IMR-90 (cell line): ENCODE measurements at regions not wholly inside any gene's neighbourhood (a gene's known extent, or its start where the extent isn't known, plus 50 kb on each side); places are given as distances from the start of the nearest gene placed in this dataset.

Source experiments
- ATAC-seq: fragments of 200-7000 bp; cut with Tn5 transposase; 2 replicates; pipeline ENCODE4 v1.9.1; 2020; ENCODE audit warnings: low read depth, mild to moderate bottlenecking, moderate library complexity
- BruUV-seq: library from RNA; stranded (reverse); fragments of 400-500 nt; replicated peaks from 2 replicates; lab custom pipeline; 2021; lab: Mats Ljungman, UMichigan
- CTCF ChIA-PET: fragments of 300-600 bp; formaldehyde crosslinking; extraction: SDS; loops from one replicate; lab custom pipeline; 2021; ENCODE audit warnings: antibody characterized with exemption; lab: Yijun Ruan, JAX
- POLR2A ChIA-PET: fragments of 300-600 bp; sonication (Branson Sonifier 250); formaldehyde crosslinking; loops from one replicate; lab custom pipeline; 2022; ENCODE audit warnings: antibody characterized with exemption; ENCODE audit not compliant: unreplicated experiment; lab: Charles Lee
- DNase-seq: peaks from one replicate; pipeline ENCODE4 v3.0.0; 2013
- H2AFZ ChIP-seq: replicated peaks from 2 replicates; pipeline ENCODE3; 2013; ENCODE audit warnings: low read length, mild to moderate bottlenecking; ENCODE audit not compliant: poor library complexity
- H2AK5ac ChIP-seq: 2 replicates; pipeline ENCODE4 v1.6.1; 2013; ENCODE audit warnings: low read depth, low read length, inconsistent platforms
- H2AK9ac ChIP-seq: replicated peaks from 2 replicates; pipeline ENCODE3; 2013; ENCODE audit warnings: mild to moderate bottlenecking, low read depth, low read length, moderate library complexity; ENCODE audit not compliant: poor library complexity
- H2BK120ac ChIP-seq: 2 replicates; pipeline ENCODE4 v1.6.1; 2013; ENCODE audit warnings: low read depth, low read length, inconsistent platforms
- H2BK15ac ChIP-seq: 3 replicates; pipeline ENCODE4 v1.6.1; 2013; ENCODE audit warnings: low read depth, low read length, inconsistent platforms
- H2BK20ac ChIP-seq: 2 replicates; pipeline ENCODE4 v1.6.1; 2013; ENCODE audit warnings: low read depth, mild to moderate bottlenecking, inconsistent platforms, low read length, moderate library complexity
- H2BK5ac ChIP-seq: 2 replicates; pipeline ENCODE4 v1.6.1; 2013; ENCODE audit warnings: mild to moderate bottlenecking, low read depth, low read length, inconsistent platforms; ENCODE audit not compliant: poor library complexity, severe bottlenecking
- H3K14ac ChIP-seq: replicated peaks from 2 replicates; pipeline ENCODE4 v1.6.1; 2013; ENCODE audit warnings: low read depth, low read length, inconsistent platforms
- H3K18ac ChIP-seq: 2 replicates; pipeline ENCODE4 v1.6.1; 2013; ENCODE audit warnings: low read depth, low read length, control low read depth
- H3K23ac ChIP-seq: 2 replicates; pipeline ENCODE4 v1.6.1; 2013; ENCODE audit warnings: low read depth, low read length, inconsistent platforms
- H3K27ac ChIP-seq: 2 replicates; pipeline ENCODE4 v1.5.1; 2013; ENCODE audit warnings: mild to moderate bottlenecking, control low read depth, low read length; ENCODE audit not compliant: insufficient read depth
- H3K27me3 ChIP-seq: 2 replicates; pipeline ENCODE4 v1.6.1; 2013; ENCODE audit warnings: low read length; ENCODE audit not compliant: control insufficient read depth, insufficient read depth
- H3K36me3 ChIP-seq: 2 replicates; pipeline ENCODE4 v1.6.1; 2013; ENCODE audit warnings: low read length, mixed read lengths; ENCODE audit not compliant: control insufficient read depth, insufficient read depth
- H3K4ac ChIP-seq: 2 replicates; pipeline ENCODE4 v1.6.1; 2013; ENCODE audit warnings: low read depth, low read length, inconsistent platforms
- H3K4me1 ChIP-seq: 2 replicates; pipeline ENCODE4 v1.6.1; 2013; ENCODE audit warnings: low read length, mixed read lengths; ENCODE audit not compliant: control insufficient read depth, insufficient read depth
- H3K4me2 ChIP-seq: 2 replicates; pipeline ENCODE4 v1.6.1; 2013; ENCODE audit warnings: low read depth, mild to moderate bottlenecking, control low read depth, low read length, moderate library complexity
- H3K4me3 ChIP-seq: 2 replicates; pipeline ENCODE4 v1.5.1; 2013; ENCODE audit warnings: low read depth, mild to moderate bottlenecking, control low read depth, low read length, moderate library complexity; ENCODE audit not compliant: insufficient read depth
- H3K56ac ChIP-seq: 2 replicates; pipeline ENCODE4 v1.6.1; 2013; ENCODE audit warnings: low read length, inconsistent platforms; ENCODE audit not compliant: insufficient read depth; ENCODE audit errors: extremely low read depth
- H3K79me1 ChIP-seq, 2 experiments: 2 replicates each; pipeline ENCODE4 v1.6.1; 2013; ENCODE audit warnings: low read length in 2 of 2, inconsistent platforms in 1 of 2, low read depth in 1 of 2
- H3K9ac ChIP-seq: 2 replicates; pipeline ENCODE4 v1.6.1; 2013; ENCODE audit warnings: low read depth, low read length, control low read depth
- H3K9me1 ChIP-seq: 2 replicates; pipeline ENCODE4 v1.6.1; 2013; ENCODE audit warnings: low read length, inconsistent platforms; ENCODE audit not compliant: insufficient read depth
- H3K9me3 ChIP-seq: 2 replicates; pipeline ENCODE4 v1.6.1; 2013; ENCODE audit warnings: low read length; ENCODE audit not compliant: control insufficient read depth, insufficient read depth
- H4K20me1 ChIP-seq: 2 replicates; pipeline ENCODE4 v1.6.1; 2013; ENCODE audit warnings: low read length, inconsistent platforms; ENCODE audit not compliant: insufficient read depth
- H4K5ac ChIP-seq: 2 replicates; pipeline ENCODE4 v1.6.1; 2013; ENCODE audit warnings: mild to moderate bottlenecking, low read depth, low read length, control low read depth
- H4K8ac ChIP-seq, 2 experiments: 2 replicates each; pipeline ENCODE4 v1.6.1; 2013; ENCODE audit warnings: low read depth in 2 of 2, low read length in 2 of 2, control low read depth in 1 of 2, inconsistent platforms in 1 of 2
- H4K91ac ChIP-seq: 2 replicates; pipeline ENCODE4 v1.6.1; 2013; ENCODE audit warnings: low read depth, low read length, inconsistent platforms; ENCODE audit not compliant: insufficient read depth
- FOS ChIP-seq: fragments of 150-350 bp; IDR thresholded peaks from 2 replicates; pipeline ENCODE4 v1.6.1; 2016; ENCODE audit warnings: low read depth, low read length
- MAZ ChIP-seq: IDR thresholded peaks from 2 replicates; pipeline ENCODE4 v1.6.1; 2012; ENCODE audit warnings: low read depth, mild to moderate bottlenecking, low read length, improper control_type of control experiment, moderate library complexity, borderline replicate concordance
- RAD21 ChIP-seq: IDR thresholded peaks from 2 replicates; pipeline ENCODE4 v1.6.1; 2012; ENCODE audit warnings: low read length, improper control_type of control experiment
- RCOR1 ChIP-seq: IDR thresholded peaks from 2 replicates; pipeline ENCODE4 v1.6.1; 2012; ENCODE audit warnings: mild to moderate bottlenecking, low read length, improper control_type of control experiment; ENCODE audit not compliant: insufficient replicate concordance
- RFX5 ChIP-seq: IDR thresholded peaks from 2 replicates; pipeline ENCODE4 v1.8.0; 2012; ENCODE audit warnings: low read depth, mild to moderate bottlenecking, low read length, moderate library complexity
- WGBS, 2 experiments: methylation state at CpG; one replicate each; pipeline versions ENCODE4 v1.1.5 to v1.1.7; 2013; ENCODE audit warnings: missing lambda C conversion rate in 2 of 2; ENCODE audit not compliant: insufficient read length in 1 of 2; ENCODE audit errors: extremely low coverage in 2 of 2; 5-methylcytosine and 5-hydroxymethylcytosine counted together
- dilution Hi-C: fragments of 300-500 bp; cut with HindIII; formaldehyde crosslinking; loops from one replicate; pipeline ENCODE4 v1.14.3; 2018; ENCODE audit warnings: low sequenced_read_pairs; ENCODE audit not compliant: unreplicated experiment
- in situ Hi-C: fragments of 300-500 bp; cut with MboI; formaldehyde crosslinking; loops from 3 replicates; pipeline ENCODE4 v1.14.3; 2019; ENCODE audit warnings: low sequenced_read_pairs, inconsistent platforms, mixed read lengths
- intact Hi-C: fragments of 100-400 bp; cut with micrococcal nuclease; formaldehyde crosslinking; loops from 2 replicates; pipeline ENCODE4 v1.10.0; 2022

- Histone ChIP-seq H4K20me1 (no peaks in the 10 kb centered on the region), H2AK5ac (no peak overlapping the region), H3K4me2 (no peak overlapping the region), H3K36me3 (no peaks in the 10 kb centered on the region), H4K8ac (no peak overlapping the region), H2BK20ac (no peak overlapping the region), H2AFZ (no peak overlapping the region), H3K56ac (no peak overlapping the region), H2BK120ac (no peak overlapping the region), H3K23ac (no peak overlapping the region), H3K9me3 (no peaks in the 10 kb centered on the region), H2BK15ac (no peak overlapping the region), H3K79me1 (no peaks in the 10 kb centered on the region), H3K27ac (no peak overlapping the region), H2AK9ac (no peak overlapping the region), H3K9ac (no peak overlapping the region), H3K18ac (no peak overlapping the region), H4K91ac (no peak overlapping the region), H3K4me1 (no peaks in the 10 kb centered on the region), H4K5ac (no peak overlapping the region), H3K4me3 (no peak overlapping the region), H3K14ac (no peak overlapping the region), H3K27me3 (no peaks in the 10 kb centered on the region), H3K4ac (no peak overlapping the region), H3K9me1 (no peaks in the 10 kb centered on the region), H2BK5ac (no peak overlapping the region)
- no CpG with 5 or more reads among the region's 2 CpGs for WGBS, 2 experiments
- CTCF ChIA-PET = no interaction called here
- BruUV-seq = no TSS peak
- DNase-seq = no peak
- POLR2A ChIA-PET = no interaction called here
- intact Hi-C loops = no loop called here
- ATAC-seq = no peak
- in situ Hi-C loops = loop anchor here (25.0 kb wide), 1 partner anchor 99 kb away; no protein-coding TSS in a partner anchor
- dilution Hi-C loops = no loop called here
- TF ChIP-seq RAD21 (no peak), FOS (no peak), RFX5 (no peak), MAZ (no peak), RCOR1 (no peak)
Observed at GRCh38 chr3:130811557-130811956, 64.9 kb upstream of the PIK3R4 start.
